Muscle of back (tissue), 3 donors: ENCODE measurements at regions not wholly inside any gene's neighbourhood (a gene's known extent, or its start where the extent isn't known, plus 50 kb on each side); places are given as distances from the start of the nearest gene placed in this dataset.

Experiments
- DNase-seq, 3 donors: peaks; one replicate each; pipeline versions ENCODE4 v3.0.0 to v3.0.0-alpha.2; 2013

DNA sequence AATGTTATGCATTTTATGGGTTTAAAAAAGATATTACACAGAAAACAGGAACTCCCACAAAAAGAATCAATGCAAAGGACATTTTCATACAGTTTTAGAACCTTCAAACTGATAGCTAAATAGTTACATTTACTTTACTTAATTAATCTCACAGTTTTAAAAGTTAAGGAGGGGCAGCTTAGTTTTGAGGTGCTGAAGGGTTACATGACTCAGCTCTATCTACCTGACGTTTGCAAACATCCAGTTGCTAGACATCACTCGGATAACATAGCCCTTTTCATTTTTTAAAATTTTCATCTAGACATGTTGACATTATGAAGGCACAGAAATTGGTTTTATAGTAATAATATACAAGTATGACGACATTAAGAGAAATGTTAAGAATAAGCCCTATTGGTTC, 53.7 kb upstream of the HSD17B12 start:
- DNase-seq: no peak
